ENCODE measurements at regions not wholly inside any gene's neighbourhood (a gene's known extent, or its start where the extent isn't known, plus 50 kb on each side); places are given as distances from the start of the nearest gene placed in this dataset.
"Not testable (repeated sequence)": the region's sequence is repeated elsewhere in the genome, so short reads cannot be mapped to it uniquely, and the experiment has no call there.

DNA sequence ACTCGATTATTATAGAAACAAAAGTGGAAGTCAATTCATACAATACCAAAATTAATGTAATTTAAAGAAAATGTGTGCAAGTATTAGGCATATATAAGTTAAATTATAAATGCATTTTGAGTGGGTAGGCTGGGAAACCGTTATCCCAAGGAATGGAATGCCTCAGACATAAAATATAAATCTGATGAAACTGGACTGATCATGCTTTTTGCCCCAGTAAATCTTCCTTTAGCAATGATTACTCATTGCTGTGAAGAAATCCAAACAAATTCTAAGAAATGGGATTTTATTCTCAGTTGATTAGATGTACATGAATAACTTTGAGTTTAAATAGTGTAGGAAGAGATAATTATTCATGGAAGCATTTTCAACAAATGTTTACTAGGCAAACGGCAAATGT is 185.5 kb upstream of the KCNMB2 start:
- Histone ChIP-seq H3K27ac (no peak overlapping the region), H3K9me3 (no peaks in the 10 kb centered on the region), H3K36me3 (no peaks in the 10 kb centered on the region), H3K4me3 (no peak overlapping the region), H3K27me3 (no peaks in the 10 kb centered on the region), H3K4me1 (peaks cover 0 to 8% of the 10 kb centered on the region in 2 donors)
- DNase-seq (ENCODE audit: low spot score in 2 of 2) = no peak
- no peak for TF ChIP-seq CTCF (IDR thresholded peaks at IDR 0.05)
- intact Hi-C loops (cut with DNase I) = no loop called here

DNA sequence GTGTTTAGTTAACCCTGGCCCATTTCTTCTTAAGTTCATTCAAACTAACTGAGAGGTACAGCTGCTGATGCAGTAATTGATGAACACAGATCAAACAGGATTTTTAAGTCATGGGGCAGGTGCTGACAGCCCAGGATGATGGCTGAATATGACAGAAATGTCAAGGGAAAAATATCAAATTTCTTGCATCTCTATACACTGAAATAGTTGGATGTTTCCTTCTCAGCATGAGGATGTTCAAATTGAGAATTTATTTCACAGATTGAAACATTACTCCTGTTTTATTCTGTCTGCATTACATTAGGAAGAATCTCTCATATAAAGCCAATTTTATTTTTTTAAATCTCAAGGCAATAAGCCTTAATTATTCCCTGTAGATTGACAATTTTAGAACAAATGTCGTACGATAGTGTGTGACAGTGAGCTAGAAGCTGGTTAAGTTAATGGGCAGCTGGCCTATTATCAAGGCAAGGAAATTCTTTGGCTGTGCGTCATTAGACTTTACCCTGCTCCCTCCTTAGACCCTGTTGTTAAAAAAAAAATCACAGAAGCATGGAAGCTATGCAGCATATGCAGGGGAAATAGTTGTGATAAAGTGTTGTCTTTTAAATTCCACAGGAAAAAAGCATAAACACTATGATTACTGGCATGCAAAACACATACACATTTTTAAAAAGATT is 183.8 kb upstream of the KCNMB2 start:
- Histone ChIP-seq H3K4me1 (peaks cover 0 to 8% of the 10 kb centered on the region in 2 donors), H3K27ac (no peak overlapping the region), H3K27me3 (no peaks in the 10 kb centered on the region), H3K4me3 (no peak overlapping the region), H3K36me3 (no peaks in the 10 kb centered on the region), H3K9me3 (no peaks in the 10 kb centered on the region)
- TF ChIP-seq CTCF (IDR thresholded peaks at IDR 0.05) = no peak
- DNase-seq (ENCODE audit: low spot score in 2 of 2) = no peak
- intact Hi-C loops (cut with DNase I) = no loop called here

DNA sequence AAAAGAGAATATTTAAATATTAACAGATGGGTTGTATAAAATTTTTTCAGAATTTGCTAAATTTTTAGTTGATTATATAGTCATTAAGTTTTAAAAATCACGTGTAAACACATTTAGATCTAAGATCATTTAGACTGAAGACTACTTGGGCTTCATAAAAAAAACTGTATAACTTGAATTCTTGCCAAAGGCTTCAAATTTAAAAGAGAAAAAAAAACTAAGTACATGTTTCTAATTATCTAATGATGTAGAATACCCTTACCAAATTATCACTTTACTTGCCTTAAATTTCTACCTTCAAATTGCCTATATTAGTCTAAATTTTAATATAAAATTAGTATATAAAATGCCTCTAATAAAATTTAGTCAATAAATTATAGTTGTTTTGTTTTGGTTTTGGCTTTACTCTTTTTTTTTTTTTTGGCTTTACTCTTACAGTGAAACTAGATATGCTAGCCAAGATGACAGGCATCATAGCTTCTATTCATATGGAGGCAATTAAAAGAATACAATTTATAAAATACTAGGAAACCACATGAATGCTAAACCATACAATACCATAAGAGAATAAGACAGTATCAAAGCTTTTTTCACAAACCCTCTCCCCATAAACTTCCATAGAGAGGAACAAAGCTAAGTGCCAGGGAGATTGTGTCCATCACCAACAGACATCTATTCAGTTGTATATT is 183.1 kb upstream of the KCNMB2 start:
- Histone ChIP-seq H3K27ac (no peak overlapping the region), H3K4me1 (peaks cover 0 to 8% of the 10 kb centered on the region in 2 donors), H3K9me3 (no peaks in the 10 kb centered on the region), H3K4me3 (no peak overlapping the region), H3K27me3 (no peaks in the 10 kb centered on the region), H3K36me3 (no peaks in the 10 kb centered on the region)
- DNase-seq (ENCODE audit: low spot score in 2 of 2) = no peak
- intact Hi-C loops (cut with DNase I) = no loop called here
- TF ChIP-seq CTCF (IDR thresholded peaks at IDR 0.05) = no peak

GRCh38 chr3:178359728-178360127 is 176.5 kb upstream of the KCNMB2 start:
- DNase-seq (ENCODE audit: low spot score in 2 of 2) = no peak
- H3K36me3 ChIP-seq = no peaks in the 10 kb centered on the region
- intact Hi-C loops (cut with DNase I) = no loop called here
- H3K9me3 ChIP-seq = peaks cover 4 to 19% of the 10 kb centered on the region in 2 donors
- H3K27ac ChIP-seq = peak overlapping the region in 1 of 2 donors; percentile 34
- H3K27me3 ChIP-seq = no peaks in the 10 kb centered on the region
- H3K4me3 ChIP-seq = no peak overlapping the region
- no peak for TF ChIP-seq CTCF (IDR thresholded peaks at IDR 0.05)
- H3K4me1 ChIP-seq = no peaks in the 10 kb centered on the region

DNA sequence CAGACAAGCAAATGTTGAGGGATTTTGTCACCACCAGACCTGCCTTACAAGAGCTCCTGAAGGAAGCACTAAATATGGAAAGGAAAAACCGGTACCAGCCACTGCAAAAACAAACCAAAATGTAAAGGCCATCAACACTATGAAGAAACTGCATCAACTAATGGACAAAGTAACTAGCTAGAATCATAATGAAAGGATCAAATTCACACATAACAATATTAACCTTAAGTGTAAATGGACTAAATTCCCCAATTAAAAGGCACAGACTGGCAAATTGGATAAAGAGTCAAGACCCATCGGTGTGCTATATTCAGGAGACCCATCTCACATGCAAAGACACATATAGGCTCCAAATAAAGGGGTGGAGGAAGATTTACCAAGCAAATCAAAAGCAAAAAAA is 173.2 kb upstream of the KCNMB2 start:
- H3K36me3 ChIP-seq = not testable (repeated sequence)

More for the DNA sequence above, 173.2 kb upstream of the KCNMB2 start:
- H3K27ac ChIP-seq; intact Hi-C loops (cut with DNase I); H3K27me3 ChIP-seq; H3K4me3 ChIP-seq; DNase-seq (ENCODE audit: low spot score in 2 of 2); H3K4me1 ChIP-seq: not testable (repeated sequence)
- peaks cover 4 to 19% of the 10 kb centered on the region in 2 donors for H3K9me3 ChIP-seq

Data from ascending aorta (tissue), 2 donors.